ENCODE measurements at regions not wholly inside any gene's neighbourhood (a gene's known extent, or its start where the extent isn't known, plus 50 kb on each side); places are given as distances from the start of the nearest gene placed in this dataset.

DNA sequence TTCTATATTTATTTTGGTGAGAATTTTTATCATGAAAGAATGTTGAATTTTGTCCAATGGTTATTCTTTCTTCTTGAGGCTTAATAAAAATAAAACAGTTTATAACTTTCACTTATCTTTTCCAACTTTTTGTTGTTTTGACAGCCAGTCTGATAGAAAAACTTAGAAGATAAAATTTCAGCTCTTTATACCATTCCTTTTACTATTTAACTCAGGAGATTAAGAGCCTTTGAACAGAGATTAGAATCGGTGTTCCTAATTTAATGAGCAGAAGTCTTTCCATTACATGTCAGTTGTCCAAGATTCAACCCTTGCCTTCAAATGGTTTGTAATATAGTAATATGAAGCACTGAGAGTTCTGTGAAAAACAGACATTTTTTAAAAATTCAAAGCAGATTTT, 97.8 kb upstream of the SEC61G start:
- no peak for DNase-seq

DNA sequence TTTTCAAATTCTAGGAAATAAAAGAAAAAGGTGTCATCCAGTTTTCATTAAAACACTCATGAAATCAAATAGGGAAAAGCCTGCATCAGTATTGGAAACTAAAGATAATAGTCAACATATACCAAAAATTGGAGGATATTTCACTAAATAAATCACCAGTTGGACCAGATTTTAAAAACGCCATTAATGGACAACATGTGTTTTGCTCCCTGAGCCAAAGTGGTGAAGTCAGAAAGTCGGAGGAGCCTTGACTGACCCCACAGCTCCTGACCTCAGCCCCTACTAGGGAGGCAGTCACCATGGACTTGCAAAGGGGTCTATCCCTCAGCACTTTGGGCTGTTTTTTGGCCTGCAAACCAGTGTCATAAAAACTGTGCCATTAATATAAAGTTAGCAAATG, 98.3 kb upstream of the SEC61G start:
- DNase-seq = no peak

DNA sequence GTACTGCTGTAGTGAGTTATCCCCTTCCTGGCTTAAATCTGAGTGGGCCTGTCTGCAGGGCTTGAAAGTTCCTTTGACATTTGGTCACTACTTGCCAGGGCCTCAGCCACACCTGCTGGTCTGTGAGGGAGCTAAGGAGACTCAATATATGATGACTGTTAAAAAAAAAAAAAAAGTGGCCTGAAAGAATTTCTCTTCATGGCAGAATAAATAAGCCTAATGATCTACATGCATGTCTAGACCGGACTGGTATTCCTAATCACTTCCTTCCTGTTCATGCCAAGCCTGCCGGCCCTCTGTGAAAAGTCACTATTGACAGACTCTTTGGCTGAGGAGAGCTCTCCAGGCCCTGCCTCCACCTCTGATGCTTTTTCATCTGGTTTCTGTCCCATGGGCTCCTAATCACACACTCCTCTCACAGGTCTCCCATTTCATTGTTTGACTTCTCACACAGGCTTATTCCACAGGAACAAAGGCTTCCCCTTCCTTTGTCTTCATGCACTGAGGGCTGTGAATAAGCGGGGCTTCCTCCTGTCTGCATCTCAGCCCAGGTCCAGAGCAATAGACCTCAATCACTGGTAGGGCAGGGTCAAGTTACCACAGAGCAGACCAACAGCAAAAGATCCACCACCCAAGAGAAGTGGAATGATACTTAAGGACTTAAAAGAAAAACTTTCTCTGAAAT, 99.1 kb upstream of the SEC61G start:
- DNase-seq = no peak

DNA sequence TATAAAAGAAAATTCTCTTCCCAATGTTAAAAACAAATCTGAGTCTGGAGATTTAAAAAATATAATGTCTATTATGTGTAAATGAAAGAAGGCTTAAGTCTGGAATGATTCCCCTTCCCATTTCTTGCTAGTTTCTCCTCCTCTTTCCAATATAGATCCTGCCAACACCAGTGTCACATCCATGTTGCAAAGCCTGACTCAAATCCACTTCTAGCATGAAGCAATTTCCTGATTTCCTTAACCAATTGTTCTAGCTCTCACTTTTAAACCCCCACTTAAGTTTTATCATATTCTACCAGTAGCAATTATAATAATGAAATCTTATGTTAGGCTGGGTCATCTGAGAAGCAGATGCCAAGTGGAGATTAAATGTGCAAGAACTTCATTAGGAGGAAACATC, 100.1 kb upstream of the SEC61G start:
- no peak for DNase-seq

DNA sequence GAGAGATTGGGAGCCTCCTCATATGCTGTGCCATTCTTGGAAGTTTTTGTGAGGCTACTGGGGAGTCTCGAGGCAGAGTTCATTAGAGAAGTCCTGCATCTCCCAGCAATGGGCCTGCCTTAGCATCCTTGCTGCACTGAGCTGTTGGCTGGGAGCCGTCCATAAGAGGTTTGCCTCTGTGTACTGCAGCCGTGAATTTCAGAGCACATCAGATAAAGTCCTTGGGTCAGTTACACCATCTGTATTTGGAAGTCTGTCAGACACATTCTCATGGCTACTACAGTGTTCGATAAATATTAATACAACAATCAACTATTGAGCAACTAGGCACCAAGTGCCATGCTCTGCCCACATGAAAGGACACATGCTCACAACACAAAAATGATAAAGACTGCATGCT, 100.5 kb upstream of the SEC61G start:
- no peak for DNase-seq

DNA sequence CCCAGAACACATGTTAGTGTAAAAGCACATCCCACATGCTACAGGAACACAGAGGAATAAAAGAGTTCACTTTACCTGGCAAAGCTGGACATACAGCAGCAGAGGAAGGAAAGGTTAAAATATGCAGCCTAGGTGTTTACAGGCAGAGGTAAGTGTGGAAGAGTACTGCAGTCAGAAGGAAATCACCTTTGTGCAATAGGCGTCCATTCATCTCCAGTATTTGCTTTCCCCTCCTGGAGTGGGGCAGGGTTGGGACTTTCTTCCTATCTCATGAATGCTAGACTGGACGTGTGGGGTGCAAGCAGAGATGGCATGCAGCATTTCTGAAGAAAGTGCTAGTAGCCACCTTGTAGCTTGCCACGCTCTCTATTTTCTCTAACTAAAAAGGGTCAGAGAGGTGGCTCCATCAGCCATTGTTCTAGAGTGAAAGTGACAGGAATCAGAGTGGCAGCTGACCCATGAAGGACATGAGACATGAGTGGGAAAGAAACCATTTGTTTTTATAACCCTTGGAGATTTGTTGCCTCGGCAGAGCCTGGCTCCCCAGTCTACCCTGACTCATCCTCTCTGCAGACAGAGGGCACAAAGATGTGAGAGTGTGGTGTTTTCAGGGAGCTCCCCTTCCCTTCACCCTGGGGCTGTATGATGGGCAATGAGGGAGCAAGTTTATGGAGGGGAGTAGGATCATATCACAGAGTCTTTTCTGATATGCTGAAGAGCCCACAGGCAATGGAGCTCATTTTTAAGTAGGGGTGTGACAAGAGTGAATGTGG, 101.2 kb upstream of the SEC61G start:
- no peak for DNase-seq

DNA sequence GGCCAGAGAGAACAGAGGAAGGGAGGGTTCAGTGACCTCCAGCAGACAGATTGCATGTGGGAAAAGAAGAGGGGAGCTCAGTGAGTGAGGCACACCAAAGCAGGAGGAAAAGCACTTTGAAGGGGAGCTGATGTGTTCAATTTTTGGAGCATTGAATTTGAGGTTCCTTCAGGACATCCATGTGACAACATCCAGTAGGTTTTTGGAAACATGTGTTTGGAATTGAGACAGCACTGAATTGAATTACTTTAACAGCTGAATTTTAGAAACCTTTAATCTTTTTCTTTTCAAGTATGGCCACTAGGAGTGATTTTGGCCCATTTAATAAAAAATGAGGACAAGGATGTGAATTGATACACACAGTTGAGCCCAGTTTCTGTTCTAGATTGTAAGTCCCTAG, 101.8 kb upstream of the SEC61G start:
- no peak for DNase-seq

DNA sequence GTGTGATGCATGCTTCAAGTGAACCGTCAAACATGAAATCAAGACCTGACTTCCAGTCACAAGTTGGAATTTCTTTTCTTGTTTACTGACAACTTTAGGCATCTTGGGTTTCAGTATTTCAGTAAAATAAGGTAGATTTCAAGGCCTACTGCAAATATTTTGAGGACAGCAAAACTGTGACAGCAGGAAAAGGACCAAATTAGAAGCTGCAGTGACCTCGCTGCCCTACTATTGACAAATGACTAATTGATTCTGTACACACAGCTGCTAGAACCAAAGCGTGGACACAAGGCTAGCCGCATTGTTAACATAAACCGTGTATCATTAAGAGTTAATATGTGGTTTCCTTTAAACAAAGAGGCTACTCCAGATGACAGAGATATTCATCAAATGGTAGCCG, 105.7 kb upstream of the SEC61G start:
- no peak for DNase-seq

DNA sequence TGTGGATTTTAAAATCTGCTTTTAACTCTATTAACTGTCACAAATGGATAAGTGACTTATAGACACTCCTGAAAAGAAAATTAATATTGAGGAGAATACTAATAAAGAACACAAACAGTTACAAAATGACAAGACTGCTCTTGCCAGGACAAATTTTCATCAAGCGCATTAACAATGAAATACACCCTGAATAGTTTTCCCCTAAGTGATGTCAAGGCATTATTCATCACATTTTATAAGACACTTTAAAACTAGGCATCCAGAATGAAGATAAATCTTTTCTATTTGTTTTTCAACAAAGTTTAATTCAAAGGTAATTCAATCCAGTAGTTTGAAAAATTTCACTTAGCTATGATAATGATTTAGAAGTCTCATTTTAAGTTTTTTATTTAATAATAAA, 110.5 kb upstream of the SEC61G start:
- DNase-seq = no peak

DNA sequence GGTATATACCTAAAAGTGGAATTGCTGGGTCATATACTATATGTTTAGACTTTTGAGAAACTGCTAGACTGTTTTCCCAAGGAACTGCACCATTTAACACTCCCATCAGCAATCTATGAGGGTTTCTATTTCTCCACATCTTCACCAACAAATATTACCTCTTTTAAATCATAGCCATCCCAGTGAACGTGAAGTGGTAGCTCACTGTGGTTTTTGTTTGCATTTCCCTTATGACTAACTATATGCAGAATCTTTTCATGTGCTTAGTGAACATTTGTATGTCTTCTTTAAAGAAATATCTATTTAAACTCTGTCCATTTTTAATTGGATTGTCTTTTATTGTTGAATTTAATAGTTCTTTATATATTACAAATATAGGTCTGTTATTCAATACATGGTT, 115.8 kb upstream of the SEC61G start:
- DNase-seq = no peak

DNA sequence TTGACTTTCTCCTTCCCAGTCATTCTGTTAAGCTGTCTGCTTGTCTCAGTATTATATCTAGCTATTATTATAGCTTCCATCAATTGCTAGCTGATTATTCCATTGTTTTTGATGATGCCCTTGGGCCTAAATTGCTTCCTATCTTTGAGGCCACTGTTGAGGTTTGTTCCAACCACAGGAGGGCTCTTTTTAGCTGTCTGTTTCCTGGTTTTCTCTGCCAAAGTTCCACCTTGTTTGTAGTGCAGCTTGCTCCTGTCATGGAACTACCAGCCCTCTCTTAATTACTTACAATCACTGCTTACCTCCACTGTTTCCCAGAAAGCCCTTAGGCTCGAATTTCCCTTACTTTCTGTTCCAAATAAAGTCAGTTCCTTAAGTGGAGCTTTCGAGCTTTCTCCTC, 118.7 kb upstream of the SEC61G start:
- no peak for DNase-seq

DNA sequence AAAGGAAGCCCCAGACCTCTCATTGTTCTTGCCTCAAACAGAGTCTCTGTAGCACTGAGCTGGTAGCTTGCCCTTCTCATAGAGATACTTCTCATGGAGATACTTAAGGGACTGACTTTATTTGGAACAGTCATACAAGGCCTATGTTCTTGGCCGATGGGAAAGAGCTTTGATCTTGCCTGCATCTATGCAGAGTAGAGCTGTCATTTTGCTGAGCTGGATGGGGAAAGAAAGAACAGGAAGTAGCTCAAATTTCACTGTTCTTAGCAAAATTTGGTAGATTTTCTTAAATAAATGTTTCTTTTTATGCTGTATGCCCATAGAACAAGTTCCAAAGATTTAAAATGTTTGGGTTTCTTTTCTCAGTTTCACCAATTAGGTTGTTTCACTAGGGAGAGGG, 119.3 kb upstream of the SEC61G start:
- DNase-seq = no peak

DNA sequence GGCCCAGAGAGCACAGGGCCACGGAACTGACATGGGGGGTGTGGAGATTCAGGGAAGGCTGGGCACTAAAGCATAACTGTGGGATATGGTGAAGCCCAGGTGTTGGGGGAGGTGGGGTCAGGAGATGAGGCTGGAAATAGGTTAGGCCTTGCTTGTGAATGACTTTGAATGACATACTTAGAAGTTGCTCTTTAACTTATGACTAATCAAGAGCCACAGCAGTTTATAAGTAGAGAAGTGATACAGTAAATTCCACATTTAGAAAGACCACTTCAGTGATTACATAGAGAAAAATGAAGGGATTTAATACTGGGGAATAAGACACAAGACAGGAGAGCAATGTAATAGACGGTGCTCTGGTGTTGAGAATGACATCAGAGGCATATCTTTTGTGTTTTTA, 120.8 kb upstream of the SEC61G start:
- DNase-seq = no peak

DNA sequence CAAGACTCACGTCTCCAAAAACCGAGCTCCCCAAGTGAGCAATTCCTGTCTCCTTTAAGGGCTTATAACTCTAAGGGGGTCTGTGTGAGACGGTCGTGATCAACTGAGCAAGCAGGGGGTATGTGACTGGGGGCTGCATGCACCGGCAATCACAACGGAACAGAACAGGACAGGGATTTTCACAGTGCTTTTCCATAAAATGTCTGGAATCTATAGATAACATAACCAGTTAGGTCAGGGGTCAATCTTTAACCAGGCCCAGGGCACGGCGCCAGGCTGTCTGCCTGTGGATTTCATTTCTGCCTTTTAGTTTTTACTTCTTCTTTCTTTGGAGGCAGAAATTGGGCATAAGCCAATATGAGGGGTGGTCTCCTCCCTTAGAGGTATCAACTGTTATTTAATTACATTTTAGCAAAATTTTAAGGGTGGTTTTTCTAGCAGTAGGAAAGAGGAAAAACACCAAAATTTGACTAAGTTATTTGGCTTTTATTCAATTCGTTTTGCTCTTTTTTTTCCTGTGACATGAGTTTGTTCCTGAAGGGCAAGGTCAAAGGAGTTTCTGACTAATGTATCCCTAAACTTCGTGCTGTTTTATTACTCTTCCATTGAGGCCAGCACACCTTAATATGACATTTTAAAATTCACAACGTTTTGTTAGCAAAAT, 121.4 kb upstream of the SEC61G start:
- DNase-seq = no peak

DNA sequence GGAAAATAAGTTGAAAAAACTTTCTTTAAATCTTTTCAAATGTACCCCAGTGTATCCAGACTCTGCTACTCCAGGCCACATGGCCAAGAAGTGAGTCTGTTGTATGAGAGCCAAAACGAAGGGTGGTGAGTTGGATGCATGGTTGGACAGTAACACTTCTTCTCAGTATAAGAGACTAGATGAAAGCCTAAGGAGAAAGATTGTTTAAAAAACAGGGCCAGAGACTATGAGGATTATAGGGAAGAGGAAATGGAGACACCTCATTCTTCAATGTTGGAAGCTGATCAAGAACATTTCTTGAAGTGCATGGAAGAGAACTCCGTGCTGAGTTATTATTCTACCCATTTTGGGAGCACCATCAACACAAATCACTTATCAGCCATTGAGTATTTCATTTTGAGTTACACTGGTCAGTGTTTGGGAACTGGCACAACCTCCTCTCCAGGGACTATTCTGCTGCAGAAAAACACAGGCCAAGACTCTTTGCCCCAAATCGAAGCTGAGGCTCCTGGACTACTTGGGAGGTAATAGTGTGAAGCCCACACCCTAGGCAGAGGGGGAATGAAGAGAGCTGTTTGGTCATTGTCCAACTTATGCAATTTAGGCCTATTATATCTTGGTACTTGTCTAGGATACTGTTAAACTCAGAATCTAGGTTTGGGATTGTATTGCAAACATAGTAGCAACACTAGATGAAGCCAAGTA, 123.0 kb upstream of the SEC61G start:
- DNase-seq = no peak

DNA sequence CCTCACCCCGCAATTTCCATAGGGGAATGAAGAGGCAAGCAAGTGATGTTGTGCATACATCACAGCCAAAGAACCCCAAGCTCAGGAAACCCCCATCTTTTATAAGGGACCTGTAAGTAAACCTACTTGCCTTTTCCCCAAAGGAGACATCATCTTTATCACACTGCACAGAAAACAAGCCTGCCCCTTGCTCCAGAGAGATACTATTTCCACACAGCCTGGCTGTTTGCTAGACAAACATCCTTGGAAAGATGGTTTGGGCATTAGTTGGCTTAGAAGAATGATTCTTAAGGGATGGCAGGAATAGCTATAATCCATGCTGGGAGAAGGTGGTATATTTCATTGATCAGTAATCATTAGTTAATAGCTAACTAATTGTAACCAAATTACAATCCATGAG, 123.7 kb upstream of the SEC61G start:
- DNase-seq = no peak

DNA sequence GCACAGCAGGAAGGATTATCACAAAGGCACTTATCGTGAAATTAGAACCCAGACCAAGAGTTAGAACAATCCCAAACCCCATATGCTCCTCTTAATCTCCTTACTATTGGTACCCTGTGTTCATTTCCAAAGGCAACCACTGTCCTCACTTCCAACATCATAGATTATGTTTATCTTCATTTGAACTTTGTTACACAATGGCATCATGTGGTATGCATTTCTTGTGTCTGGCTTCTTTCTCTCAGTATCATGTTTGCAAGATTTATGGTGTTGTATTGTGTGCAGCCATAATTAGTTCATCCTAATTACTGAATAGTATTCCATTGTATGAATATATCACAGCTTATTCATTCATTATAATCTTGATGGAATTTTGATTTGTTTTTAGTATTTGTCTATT, 124.6 kb upstream of the SEC61G start:
- no peak for DNase-seq

DNA sequence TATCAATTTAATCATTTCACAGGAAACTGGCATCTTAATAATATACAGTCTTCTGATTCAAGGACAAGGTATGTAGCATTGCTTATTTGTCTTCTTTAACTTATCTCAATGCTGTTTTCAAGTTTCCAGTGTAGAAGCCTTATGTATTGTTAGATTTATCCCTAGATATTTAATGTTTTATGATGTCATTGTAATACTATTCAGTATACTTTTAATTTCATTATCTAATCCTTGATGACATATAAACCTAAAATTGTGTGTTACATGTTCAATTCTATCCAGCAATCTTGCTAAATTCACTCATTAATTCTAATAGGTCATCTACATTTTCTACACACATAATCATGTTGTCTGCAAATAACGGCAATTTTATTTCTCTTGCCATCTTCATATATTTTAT, 126.3 kb upstream of the SEC61G start:
- no peak for DNase-seq

DNA sequence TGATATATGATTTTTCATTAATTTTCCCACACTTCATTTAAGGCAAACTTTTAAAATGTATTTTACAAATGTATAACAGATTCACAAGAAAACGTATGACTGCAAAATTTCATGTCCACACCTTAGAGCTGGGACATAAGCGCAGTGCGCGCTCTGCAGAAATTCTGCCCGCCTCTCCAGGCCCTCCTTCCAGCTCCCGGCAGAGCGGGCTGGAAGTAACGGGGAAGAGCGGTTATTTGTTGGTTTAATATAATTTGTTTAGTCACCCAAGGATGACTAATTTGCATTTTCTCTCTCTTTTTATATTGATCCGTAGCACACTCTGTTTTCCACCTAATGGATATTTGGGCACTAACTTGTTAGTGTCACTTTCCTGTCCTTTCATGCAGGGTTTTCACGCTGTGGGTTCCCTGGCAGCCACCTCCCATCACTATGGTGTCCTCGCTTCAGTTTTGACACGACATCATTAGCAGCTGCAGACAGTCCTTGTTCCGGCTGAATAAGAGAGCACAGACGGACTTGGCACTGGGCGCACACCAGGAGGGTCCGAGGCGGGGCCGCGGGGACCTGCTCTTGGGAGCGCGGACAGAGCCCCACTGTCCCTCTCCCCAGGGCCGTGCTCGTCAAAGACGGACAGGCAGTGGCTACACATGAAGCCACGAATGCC, 129.2 kb upstream of the SEC61G start:
- DNase-seq = no peak

DNA sequence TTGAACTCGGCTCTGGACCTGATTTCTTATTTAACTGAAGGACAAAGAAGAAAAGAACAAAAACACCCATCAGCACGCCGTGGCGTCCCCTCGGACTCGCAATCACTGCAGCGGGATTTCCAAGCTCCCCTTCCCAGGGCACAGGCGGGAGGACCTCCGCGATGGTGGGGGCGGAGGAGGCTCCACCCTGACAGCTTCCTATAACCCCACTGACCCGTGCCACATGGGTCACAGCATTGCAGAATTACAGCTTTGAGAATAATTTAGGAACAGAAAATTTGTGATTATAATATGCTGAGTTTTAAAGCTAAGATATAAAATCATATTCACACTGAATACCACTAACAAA, 129.7 kb upstream of the SEC61G start:
- no peak for DNase-seq

DNA sequence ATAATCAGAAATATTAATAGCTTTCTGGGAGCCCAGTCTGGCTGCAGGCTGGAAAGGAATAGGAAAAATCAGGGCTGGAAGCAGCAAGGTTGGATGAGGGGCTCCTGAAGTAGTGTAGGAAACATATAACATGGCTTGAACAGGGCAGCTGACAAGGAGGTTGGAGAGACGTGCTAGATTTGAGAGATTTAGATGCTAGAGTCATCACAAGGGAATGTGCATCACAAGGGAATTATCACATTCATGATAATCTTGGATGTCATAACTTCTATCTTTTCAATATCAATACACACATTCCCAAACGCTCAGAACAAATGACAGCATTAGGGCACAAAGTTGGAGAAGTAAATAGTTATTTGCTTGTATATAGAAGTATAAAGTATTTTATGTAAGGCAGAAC, 120.9 kb upstream of the EGFR start:
- no peak for DNase-seq

DNA sequence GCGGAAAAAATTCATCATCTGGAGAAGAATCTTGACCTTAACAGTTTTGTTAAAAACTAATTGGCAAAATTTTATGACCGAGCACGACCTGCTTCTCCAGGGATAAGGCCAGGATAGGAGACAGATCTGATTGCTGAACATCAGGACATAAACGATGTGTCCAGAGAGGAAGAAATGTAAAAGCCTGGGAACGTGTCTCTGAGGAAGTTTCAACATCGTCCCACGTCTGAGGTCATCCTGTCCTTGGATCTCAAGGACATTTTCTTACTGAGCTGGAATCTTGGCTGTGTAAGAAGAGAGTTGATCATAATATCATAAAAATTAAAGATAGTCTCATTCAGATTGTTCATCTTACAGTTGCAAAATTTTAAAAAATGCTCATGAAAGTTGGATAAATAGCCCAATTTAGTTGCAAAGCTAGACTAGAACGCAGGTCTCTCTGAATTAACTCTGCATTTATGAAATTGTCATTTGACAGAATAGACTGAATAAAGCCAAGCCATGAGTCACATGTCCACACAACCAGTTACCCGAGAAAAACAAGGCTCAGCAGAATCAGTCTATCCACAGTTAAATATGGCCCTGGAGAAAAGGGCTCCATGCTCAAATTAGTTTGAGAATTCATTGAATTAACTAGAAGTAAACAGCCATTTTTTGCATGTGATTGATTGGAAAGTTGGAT, 120.0 kb upstream of the EGFR start:
- DNase-seq = no peak

DNA sequence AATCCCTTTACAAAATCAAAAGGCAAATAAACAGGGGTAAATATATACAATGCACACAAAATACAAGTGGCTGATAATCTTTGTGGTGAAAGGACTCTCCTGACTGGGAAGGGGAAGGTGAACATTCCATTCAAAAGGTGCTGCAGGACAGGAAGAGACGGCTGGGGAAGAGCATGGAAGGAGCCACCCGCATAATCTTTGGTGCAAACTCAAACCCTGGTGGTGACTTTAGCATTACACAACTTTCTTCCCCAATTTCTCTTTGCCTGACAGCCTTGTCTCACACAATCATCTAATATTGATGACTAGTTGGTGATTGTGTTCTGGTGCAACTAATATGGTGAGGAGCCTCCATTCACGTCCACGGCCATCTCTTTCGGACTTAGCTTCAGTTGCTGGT, 117.0 kb upstream of the EGFR start:
- DNase-seq = no peak
